CD4-positive, alpha-beta T cell treated with Interferon gamma for 1 hour (primary cell): ENCODE measurements at regions not wholly inside any gene's neighbourhood (a gene's known extent, or its start where the extent isn't known, plus 50 kb on each side); places are given as distances from the start of the nearest gene placed in this dataset.

Source experiments
- DNase-seq: peaks from one replicate; pipeline ENCODE4 v3.0.0-alpha.2; 2020

GRCh38 chr6:157756708-157757429 is 66.2 kb upstream of the SNX9 start:
- peak; percentile 78 for DNase-seq

- DNase-seq: peak; percentile 45
Measured at GRCh38 chr6:157757430-157758403, 65.3 kb upstream of the SNX9 start.

GRCh38 chr6:157758516-157759023 is 64.5 kb upstream of the SNX9 start:
- no peak for DNase-seq

GRCh38 chr6:157759028-157759427 is 64.0 kb upstream of the SNX9 start:
- no peak for DNase-seq

- no peak for DNase-seq
Measured at GRCh38 chr6:157760137-157760536, 62.9 kb upstream of the SNX9 start.

- no peak for DNase-seq
Measured at GRCh38 chr6:157760589-157761330, 62.3 kb upstream of the SNX9 start.

GRCh38 chr6:157761331-157761921 is 61.6 kb upstream of the SNX9 start:
- peak; percentile 24 for DNase-seq

GRCh38 chr6:157761926-157762325 is 61.1 kb upstream of the SNX9 start:
- DNase-seq: no peak

- peak; percentile 33 for DNase-seq
Measured at GRCh38 chr6:157762636-157763035, 60.4 kb upstream of the SNX9 start.

- peak; percentile 37 for DNase-seq
Measured at GRCh38 chr6:157763129-157763903, 59.7 kb upstream of the SNX9 start.

GRCh38 chr6:157763904-157764177 is 59.2 kb upstream of the SNX9 start:
- no peak for DNase-seq

GRCh38 chr6:157764178-157765068 is 58.6 kb upstream of the SNX9 start:
- peak; percentile 85 for DNase-seq

GRCh38 chr6:157766901-157767774 is 55.9 kb upstream of the SNX9 start:
- no peak for DNase-seq

- DNase-seq: no peak
Measured at GRCh38 chr6:157767775-157768156, 55.3 kb upstream of the SNX9 start.

GRCh38 chr6:157768304-157768703 is 54.7 kb upstream of the SNX9 start:
- DNase-seq: peak; percentile 27

GRCh38 chr6:157768863-157769551 is 54.0 kb upstream of the SNX9 start:
- no peak for DNase-seq

- DNase-seq: no peak
Measured at GRCh38 chr6:157769776-157770426, 53.1 kb upstream of the SNX9 start.

- no peak for DNase-seq
Measured at GRCh38 chr6:157770946-157771345, 52.1 kb upstream of the SNX9 start.

- DNase-seq: no peak
Measured at GRCh38 chr6:157772820-157773219, 50.2 kb upstream of the SNX9 start.
